CD4-positive, CD25-positive, alpha-beta regulatory T cell (primary cell): ENCODE measurements at regions not wholly inside any gene's neighbourhood (a gene's known extent, or its start where the extent isn't known, plus 50 kb on each side); places are given as distances from the start of the nearest gene placed in this dataset.

Experiments used
- ATAC-seq, 2 donors: fragments of 150-1000 bp; cut with Tn5 transposase; one replicate each; pipeline ENCODE4 v1.10.0; 2021; ENCODE audit warnings: low read depth in 2 of 2, moderate number of reproducible peaks in 2 of 2, moderate library complexity in 1 of 2
- DNase-seq, 3 donors: peaks; one replicate each; pipeline versions ENCODE4 v3.0.0 to v3.0.0-alpha.2; 2012 to 2022; ENCODE audit warnings: mixed read lengths in 1 of 3
- H3K27ac ChIP-seq: one replicate; pipeline ENCODE4 v1.7.0; 2013; ENCODE audit warnings: mild to moderate bottlenecking, low read length; ENCODE audit not compliant: insufficient read depth, poor library complexity, severe bottlenecking
- H3K27me3 ChIP-seq: one replicate; pipeline ENCODE4 v1.7.0; 2013; ENCODE audit warnings: low read length; ENCODE audit not compliant: control insufficient read depth, insufficient read depth
- H3K36me3 ChIP-seq: one replicate; pipeline ENCODE4 v1.7.0; 2013; ENCODE audit warnings: mild to moderate bottlenecking, low read length, moderate library complexity; ENCODE audit not compliant: control insufficient read depth, insufficient read depth
- H3K4me1 ChIP-seq: 2 replicates; pipeline ENCODE4 v1.7.0; 2013; ENCODE audit warnings: mild to moderate bottlenecking, low read length; ENCODE audit not compliant: insufficient read depth, control insufficient read depth, poor library complexity, severe bottlenecking
- H3K4me3 ChIP-seq: one replicate; pipeline ENCODE4 v1.7.0; 2013; ENCODE audit warnings: low read depth, mild to moderate bottlenecking, low read length, moderate library complexity
- H3K9me3 ChIP-seq, 2 experiments: 1 replicate in 1 of 2; 2 replicates in 1 of 2; pipeline ENCODE4 v1.7.0; 2013; ENCODE audit warnings: low read length in 2 of 2, mild to moderate bottlenecking in 1 of 2, moderate library complexity in 1 of 2; ENCODE audit not compliant: control insufficient read depth in 2 of 2
- H3K27ac Mint-ChIP-seq, 3 donors: one replicate each; pipeline ENCODE4 v1.8.0; 2020 to 2022; ENCODE audit warnings: mild to moderate bottlenecking in 3 of 3, mixed read lengths in 3 of 3, moderate library complexity in 2 of 3
- H3K27me3 Mint-ChIP-seq: one replicate; pipeline ENCODE4 v1.8.0; 2022; ENCODE audit warnings: mild to moderate bottlenecking, mixed read lengths
- H3K36me3 Mint-ChIP-seq: one replicate; pipeline ENCODE4 v1.8.0; 2020; ENCODE audit warnings: mixed read lengths
- H3K4me1 Mint-ChIP-seq, 4 donors: one replicate each; pipeline ENCODE4 v1.8.0; 2020 to 2022; ENCODE audit warnings: mixed read lengths in 4 of 4, mild to moderate bottlenecking in 1 of 4
- H3K4me3 Mint-ChIP-seq, 4 donors: one replicate each; pipeline ENCODE4 v1.8.0; 2020 to 2022; ENCODE audit warnings: mild to moderate bottlenecking in 4 of 4, mixed read lengths in 4 of 4, moderate library complexity in 3 of 4
- H3K9me3 Mint-ChIP-seq, 7 donors: one replicate each; pipeline ENCODE4 v1.8.0; 2020 to 2022; ENCODE audit warnings: mixed read lengths in 7 of 7, mild to moderate bottlenecking in 3 of 7, moderate library complexity in 2 of 7

DNA sequence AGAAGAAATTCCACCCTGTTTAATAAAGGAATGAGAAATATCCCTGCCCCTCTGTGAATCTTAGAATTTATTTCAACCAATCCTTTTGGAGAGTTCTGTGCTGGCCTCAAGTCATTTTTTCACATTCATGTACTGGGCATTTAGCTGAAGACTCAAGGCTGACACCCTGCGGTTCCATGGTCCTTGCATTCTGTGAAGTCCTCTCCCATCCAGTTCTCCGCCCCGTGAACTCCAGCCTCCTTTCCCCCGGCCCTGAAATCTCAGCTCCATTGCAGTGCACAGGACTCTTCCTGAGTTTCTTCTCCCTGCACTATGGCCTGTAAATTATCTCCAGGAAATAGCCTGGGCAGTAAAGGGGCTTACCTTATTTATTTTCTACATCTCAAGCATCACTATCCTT lies 183.0 kb upstream of the KCND2 start:
- H3K27me3 Mint-ChIP-seq: no peaks in the 10 kb centered on the region
- no peaks in the 10 kb centered on the region for H3K36me3 Mint-ChIP-seq
- H3K27ac ChIP-seq: no peak overlapping the region
- H3K4me3 Mint-ChIP-seq: no peak overlapping the region
- no peak overlapping the region for H3K27ac Mint-ChIP-seq
- H3K4me3 ChIP-seq: no peak overlapping the region
- peaks cover 0 to 32% (median 5%) of the 10 kb centered on the region in 7 donors for H3K9me3 Mint-ChIP-seq
- H3K4me1 ChIP-seq: no peaks in the 10 kb centered on the region
- H3K9me3 ChIP-seq: peaks cover 0 to 3% of the 10 kb centered on the region in 2 experiments
- H3K36me3 ChIP-seq: no peaks in the 10 kb centered on the region
- DNase-seq (no peak), ATAC-seq (no peak)
- H3K4me1 Mint-ChIP-seq: no peaks in the 10 kb centered on the region
- H3K27me3 ChIP-seq: no peaks in the 10 kb centered on the region

DNA sequence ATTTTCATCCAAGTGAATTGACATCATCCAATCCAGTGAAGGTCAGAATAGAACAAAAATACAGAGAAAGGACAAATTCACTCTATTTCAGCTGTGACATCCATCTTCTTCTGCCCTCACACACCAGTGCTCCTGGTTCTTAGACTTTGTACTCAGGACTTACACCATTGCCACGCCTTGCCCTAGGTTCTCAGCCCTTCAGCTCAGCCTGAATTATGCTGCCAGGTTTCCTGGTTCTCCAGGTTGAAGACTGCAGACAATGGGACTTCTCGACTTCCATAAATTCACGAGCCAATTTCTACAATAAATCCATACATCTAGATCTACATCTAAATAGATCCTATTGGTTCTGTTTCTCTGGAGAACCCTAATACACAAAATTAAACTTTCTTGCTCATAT lies 181.2 kb upstream of the KCND2 start:
- no peak overlapping the region for H3K27ac Mint-ChIP-seq
- no peaks in the 10 kb centered on the region for H3K27me3 Mint-ChIP-seq
- peaks cover 0 to 29% (median 5%) of the 10 kb centered on the region in 7 donors for H3K9me3 Mint-ChIP-seq
- ATAC-seq: no peak
- H3K4me1 Mint-ChIP-seq: no peaks in the 10 kb centered on the region
- no peak overlapping the region for H3K4me3 ChIP-seq
- H3K4me3 Mint-ChIP-seq: no peak overlapping the region
- H3K27me3 ChIP-seq: no peaks in the 10 kb centered on the region
- no peaks in the 10 kb centered on the region for H3K4me1 ChIP-seq
- DNase-seq: no peak
- H3K9me3 ChIP-seq: no peaks in the 10 kb centered on the region
- H3K36me3 Mint-ChIP-seq: no peaks in the 10 kb centered on the region
- H3K27ac ChIP-seq: no peak overlapping the region
- H3K36me3 ChIP-seq: no peaks in the 10 kb centered on the region

DNA sequence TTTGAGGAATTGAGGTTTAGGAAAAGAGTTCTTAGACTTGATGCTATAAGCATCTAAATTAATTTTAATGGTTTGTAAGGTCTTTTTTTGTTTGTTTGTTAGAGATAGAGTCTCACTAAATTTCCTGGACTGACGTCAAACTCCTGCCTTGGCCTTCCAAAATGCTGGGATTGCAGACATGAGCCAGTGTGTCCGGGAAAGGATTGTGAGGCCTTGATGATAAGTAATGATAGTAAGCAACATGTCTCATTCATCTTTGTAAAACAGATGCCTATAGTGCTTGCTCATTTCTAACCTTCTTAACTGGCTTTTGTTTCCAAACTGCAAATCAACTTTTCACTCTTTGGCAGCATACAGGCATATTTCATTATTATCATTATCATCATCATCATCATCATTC lies 176.0 kb upstream of the KCND2 start:
- H3K4me1 Mint-ChIP-seq: no peaks in the 10 kb centered on the region
- no peaks in the 10 kb centered on the region for H3K4me1 ChIP-seq
- no peak for DNase-seq

DNA sequence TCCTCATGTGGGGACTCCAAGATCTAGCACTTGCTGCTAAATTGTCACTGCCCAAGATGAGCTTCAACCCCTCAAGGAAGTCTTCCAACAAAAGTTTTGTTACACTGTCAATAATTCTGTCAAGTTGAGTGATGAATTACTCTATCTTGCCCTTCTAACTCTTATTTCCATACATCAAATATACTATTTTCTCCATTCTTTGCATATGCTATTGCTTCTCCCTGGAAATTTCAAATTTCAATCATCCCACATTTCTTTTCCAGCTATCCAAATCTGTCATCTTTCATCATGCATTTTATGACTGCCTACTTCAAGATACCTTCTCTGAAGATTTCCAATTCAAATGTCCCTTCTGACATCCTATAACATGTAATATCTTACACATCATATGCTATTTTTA lies 175.2 kb upstream of the KCND2 start:
- no peak overlapping the region for H3K4me3 ChIP-seq
- no peaks in the 10 kb centered on the region for H3K27me3 ChIP-seq
- H3K27ac ChIP-seq: no peak overlapping the region
- Mint-ChIP-seq H3K4me3 (no peak overlapping the region), H3K9me3 (peaks cover 0 to 16% (median 4%) of the 10 kb centered on the region in 7 donors), H3K36me3 (no peaks in the 10 kb centered on the region), H3K27me3 (no peaks in the 10 kb centered on the region), H3K4me1 (no peaks in the 10 kb centered on the region), H3K27ac (no peak overlapping the region)
- DNase-seq (no peak), ATAC-seq (no peak)
- H3K4me1 ChIP-seq: no peaks in the 10 kb centered on the region
- peaks cover 0 to 7% of the 10 kb centered on the region in 2 experiments for H3K9me3 ChIP-seq
- H3K36me3 ChIP-seq: no peaks in the 10 kb centered on the region

More for the DNA sequence above, 176.0 kb upstream of the KCND2 start:
- no peak overlapping the region for H3K27ac ChIP-seq
- H3K9me3 ChIP-seq: peaks cover 0 to 7% of the 10 kb centered on the region in 2 experiments
- no peak overlapping the region for H3K4me3 ChIP-seq
- H3K27ac Mint-ChIP-seq: no peak overlapping the region
- H3K4me3 Mint-ChIP-seq: no peak overlapping the region
- no peaks in the 10 kb centered on the region for H3K27me3 Mint-ChIP-seq
- H3K36me3 Mint-ChIP-seq: no peaks in the 10 kb centered on the region
- no peaks in the 10 kb centered on the region for H3K36me3 ChIP-seq
- no peak for ATAC-seq
- no peaks in the 10 kb centered on the region for H3K27me3 ChIP-seq
- H3K9me3 Mint-ChIP-seq: peaks cover 0 to 19% (median 5%) of the 10 kb centered on the region in 7 donors

DNA sequence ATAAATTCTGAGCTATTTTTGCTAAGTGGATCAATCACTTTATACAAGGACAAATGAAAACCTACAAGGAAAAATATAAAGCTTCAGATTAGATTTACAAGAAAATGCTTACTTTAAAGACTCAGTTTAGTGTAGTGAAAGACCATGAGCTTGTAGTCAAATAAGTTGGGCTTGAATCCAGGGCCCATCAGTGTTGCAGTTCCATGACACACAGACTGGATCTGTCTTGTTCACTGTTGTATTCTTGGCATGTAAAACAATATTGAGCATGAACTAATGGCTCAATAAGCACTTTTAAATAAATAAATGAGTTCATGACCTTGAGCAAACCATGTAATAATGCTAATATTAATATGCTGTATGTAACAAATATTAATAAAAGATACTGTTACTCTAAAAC lies 164.6 kb upstream of the KCND2 start:
- Mint-ChIP-seq H3K4me1 (no peaks in the 10 kb centered on the region), H3K27ac (no peak overlapping the region), H3K4me3 (no peak overlapping the region), H3K36me3 (no peaks in the 10 kb centered on the region), H3K27me3 (no peaks in the 10 kb centered on the region), H3K9me3 (peaks cover 4 to 34% (median 10%) of the 10 kb centered on the region in 7 donors)
- DNase-seq (no peak), ATAC-seq (no peak)
- no peaks in the 10 kb centered on the region for H3K4me1 ChIP-seq
- H3K27me3 ChIP-seq: no peaks in the 10 kb centered on the region
- H3K27ac ChIP-seq: no peak overlapping the region
- no peaks in the 10 kb centered on the region for H3K36me3 ChIP-seq
- peaks cover 0 to 16% of the 10 kb centered on the region in 2 experiments for H3K9me3 ChIP-seq
- no peak overlapping the region for H3K4me3 ChIP-seq

DNA sequence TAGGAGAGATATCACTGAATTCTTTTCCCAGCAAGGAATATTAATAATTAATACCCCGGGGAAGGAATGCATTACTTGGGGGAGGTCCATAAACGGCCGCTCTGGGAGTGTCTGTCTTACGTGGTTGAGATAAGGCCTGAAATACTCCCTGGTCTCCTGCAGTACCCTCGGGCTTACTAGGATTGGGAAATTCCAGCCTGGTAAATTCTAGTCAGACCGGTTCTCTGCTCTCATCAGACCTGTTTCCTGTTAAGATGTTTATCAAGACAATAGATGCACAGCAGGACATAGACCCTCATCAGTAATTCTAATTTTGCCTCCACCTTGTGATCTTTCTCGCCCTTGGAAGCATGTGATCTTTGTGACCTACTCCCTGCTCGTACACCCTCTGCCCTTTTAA lies 162.8 kb upstream of the KCND2 start:
- no peak for DNase-seq
- no peak for ATAC-seq

DNA sequence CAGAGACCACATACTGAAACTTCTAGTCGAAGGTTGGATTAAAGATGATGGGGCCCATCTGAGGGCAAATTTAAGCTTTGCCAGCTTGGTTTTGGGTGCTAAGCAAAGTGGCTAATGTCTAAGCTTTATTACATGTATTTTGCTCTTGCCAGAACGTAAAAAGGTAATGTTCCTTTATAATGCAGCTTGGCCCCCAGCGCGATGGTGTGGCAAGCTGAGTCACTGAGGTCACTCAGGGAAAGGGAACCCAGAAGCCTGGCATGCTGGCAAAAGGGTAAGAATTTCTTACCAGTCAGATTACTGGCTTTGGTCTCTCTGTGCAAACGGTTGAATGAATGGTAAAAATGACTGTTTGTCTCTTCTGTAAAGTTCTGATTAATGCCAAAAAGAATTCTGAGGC lies 158.3 kb upstream of the KCND2 start:
- Histone ChIP-seq H3K9me3 (peaks cover 3 to 23% of the 10 kb centered on the region in 2 experiments), H3K36me3 (no peaks in the 10 kb centered on the region), H3K4me3 (no peak overlapping the region), H3K27ac (no peak overlapping the region), H3K4me1 (no peaks in the 10 kb centered on the region), H3K27me3 (no peaks in the 10 kb centered on the region)
- H3K36me3 Mint-ChIP-seq: no peaks in the 10 kb centered on the region
- ATAC-seq (no peak), DNase-seq (no peak)
- H3K4me3 Mint-ChIP-seq: no peak overlapping the region
- no peak overlapping the region for H3K27ac Mint-ChIP-seq
- peaks cover 4 to 35% (median 16%) of the 10 kb centered on the region in 7 donors for H3K9me3 Mint-ChIP-seq
- H3K27me3 Mint-ChIP-seq: no peaks in the 10 kb centered on the region
- H3K4me1 Mint-ChIP-seq: no peaks in the 10 kb centered on the region

More for the DNA sequence above, 162.8 kb upstream of the KCND2 start:
- no peaks in the 10 kb centered on the region for H3K4me1 ChIP-seq
- H3K9me3 ChIP-seq: peaks cover 0 to 23% of the 10 kb centered on the region in 2 experiments
- Mint-ChIP-seq H3K36me3 (no peaks in the 10 kb centered on the region), H3K9me3 (peaks cover 3 to 30% (median 15%) of the 10 kb centered on the region in 7 donors), H3K4me3 (no peak overlapping the region), H3K4me1 (no peaks in the 10 kb centered on the region), H3K27ac (no peak overlapping the region), H3K27me3 (no peaks in the 10 kb centered on the region)
- no peaks in the 10 kb centered on the region for H3K27me3 ChIP-seq
- H3K36me3 ChIP-seq: no peaks in the 10 kb centered on the region
- no peak overlapping the region for H3K27ac ChIP-seq
- H3K4me3 ChIP-seq: no peak overlapping the region

DNA sequence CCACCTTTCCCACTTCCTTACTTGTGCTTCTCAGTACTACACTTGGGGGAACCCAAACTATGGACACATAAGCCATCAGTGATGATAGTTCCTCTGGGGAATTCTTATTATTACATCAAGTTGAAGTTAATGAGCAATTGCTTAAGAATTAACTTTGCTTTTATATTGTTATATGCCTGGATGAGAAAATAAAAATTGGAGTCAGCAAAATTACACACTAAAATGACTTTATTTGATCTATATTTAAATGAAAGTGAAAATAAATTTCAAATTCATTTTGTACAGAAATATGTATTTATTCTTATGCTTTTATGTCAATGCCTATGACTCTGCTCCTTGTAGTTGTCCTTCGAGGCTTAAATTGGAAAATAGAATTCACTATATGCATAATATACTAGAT lies 149.4 kb upstream of the KCND2 start:
- DNase-seq: no peak
- no peaks in the 10 kb centered on the region for H3K36me3 ChIP-seq
- H3K4me3 ChIP-seq: no peak overlapping the region
- Mint-ChIP-seq H3K27ac (no peak overlapping the region), H3K27me3 (no peaks in the 10 kb centered on the region), H3K4me3 (no peak overlapping the region), H3K36me3 (no peaks in the 10 kb centered on the region), H3K4me1 (no peaks in the 10 kb centered on the region), H3K9me3 (peaks cover 0 to 16% (median 4%) of the 10 kb centered on the region in 7 donors)
- no peaks in the 10 kb centered on the region for H3K27me3 ChIP-seq
- H3K27ac ChIP-seq: no peak overlapping the region
- no peaks in the 10 kb centered on the region for H3K4me1 ChIP-seq
- H3K9me3 ChIP-seq: no peaks in the 10 kb centered on the region
- no peak for ATAC-seq
